Keratinocyte (primary cell): ENCODE measurements at regions not wholly inside any gene's neighbourhood (a gene's known extent, or its start where the extent isn't known, plus 50 kb on each side); places are given as distances from the start of the nearest gene placed in this dataset.

Source experiments
- DNase-seq: peaks from one replicate; pipeline ENCODE4 v3.0.0-alpha.2; 2011; ENCODE audit warnings: low read depth, missing footprints, low spot score
- FAIRE-seq: peaks from 2 replicates; lab custom pipeline; 2011; peaks lifted over from hg19 to GRCh38; lab: Jason Lieb, UNC
- H2AFZ ChIP-seq: 2 replicates; pipeline ENCODE4 v1.6.0; 2012; ENCODE audit warnings: low read length, control low read depth, inconsistent platforms; ENCODE audit not compliant: control insufficient read depth
- H3K27ac ChIP-seq: 2 replicates; pipeline ENCODE4 v1.5.1; 2011; ENCODE audit warnings: low read length; ENCODE audit not compliant: control insufficient read depth, insufficient read depth
- H3K27me3 ChIP-seq: 3 replicates; pipeline ENCODE4 v1.6.0; 2011; ENCODE audit warnings: low read length; ENCODE audit not compliant: control insufficient read depth, insufficient read depth; ENCODE audit errors: extremely low read depth
- H3K36me3 ChIP-seq, 2 experiments: 2 replicates in 1 of 2; 3 replicates in 1 of 2; pipeline ENCODE4 v1.5.1; 2011; ENCODE audit warnings: low read length in 2 of 2, mild to moderate bottlenecking in 1 of 2; ENCODE audit not compliant: control insufficient read depth in 2 of 2, insufficient read depth in 2 of 2; ENCODE audit errors: extremely low read depth in 1 of 2
- H3K4me1 ChIP-seq: 3 replicates; pipeline ENCODE4 v1.5.1; 2011; ENCODE audit warnings: low read length; ENCODE audit not compliant: control insufficient read depth, insufficient read depth; ENCODE audit errors: extremely low read depth
- H3K4me2 ChIP-seq: 3 replicates; pipeline ENCODE4 v1.6.0; 2011; ENCODE audit warnings: low read depth, low read length; ENCODE audit not compliant: control insufficient read depth, insufficient read depth; ENCODE audit errors: extremely low read depth
- H3K4me3 ChIP-seq, 3 experiments: fragments of 200-600 bp in 1 of 3; sonication (generic) in 1 of 3; 2 replicates in 2 of 3; 3 replicates in 1 of 3; pipeline ENCODE4 v1.5.1; 2011 to 2016; ENCODE audit warnings: low read length in 3 of 3, mild to moderate bottlenecking in 3 of 3, control low read depth in 2 of 3, inconsistent platforms in 1 of 3, low read depth in 1 of 3, mixed read lengths in 1 of 3, mixed run types in 1 of 3, moderate library complexity in 1 of 3; ENCODE audit not compliant: control insufficient read depth in 2 of 3, insufficient read depth in 2 of 3; ENCODE audit errors: extremely low read depth in 1 of 3
- H3K79me2 ChIP-seq: 2 replicates; pipeline ENCODE4 v1.6.0; 2012; ENCODE audit warnings: low read length; ENCODE audit not compliant: control insufficient read depth, insufficient read depth
- H3K9ac ChIP-seq: 3 replicates; pipeline ENCODE4 v1.6.0; 2011; ENCODE audit warnings: low read length; ENCODE audit not compliant: control insufficient read depth, insufficient read depth; ENCODE audit errors: extremely low read depth
- H3K9me1 ChIP-seq: 3 replicates; pipeline ENCODE4 v1.6.0; 2011; ENCODE audit warnings: low read length; ENCODE audit not compliant: control insufficient read depth, insufficient read depth; ENCODE audit errors: extremely low read depth
- H3K9me3 ChIP-seq: 2 replicates; pipeline ENCODE4 v1.5.1; 2012; ENCODE audit warnings: low read depth, low read length; ENCODE audit not compliant: control insufficient read depth
- H4K20me1 ChIP-seq: 3 replicates; pipeline ENCODE4 v1.6.0; 2011; ENCODE audit warnings: low read length; ENCODE audit not compliant: control insufficient read depth, insufficient read depth; ENCODE audit errors: extremely low read depth
- EZH2 ChIP-seq: IDR thresholded peaks from one replicate; pipeline ENCODE4 v1.6.1; 2012; ENCODE audit warnings: inconsistent platforms, mild to moderate bottlenecking, low read length, moderate library complexity
- dilution Hi-C: fragments of 300-500 bp; cut with MboI; formaldehyde crosslinking; loops from one replicate; pipeline ENCODE4 v1.7.0; 2020; ENCODE audit warnings: low sequenced_read_pairs; ENCODE audit not compliant: extremely low pct_ligation_motif_present
- TF ChIP-seq, protein P1 (sequence below), 3 experiments: IDR thresholded peaks in 1 of 3; conservative IDR thresholded peaks in 1 of 3; optimal IDR thresholded peaks in 1 of 3; 2 replicates in 2 of 3; 3 replicates in 1 of 3; pipeline versions ENCODE3 to v1.5.1; 2011; ENCODE audit warnings: low read length in 3 of 3, mild to moderate bottlenecking in 3 of 3, moderate library complexity in 2 of 3, control low read depth in 1 of 3, inconsistent platforms in 1 of 3; ENCODE audit not compliant: insufficient read depth in 2 of 3; ENCODE audit errors: extremely low read depth in 1 of 3

DNA sequence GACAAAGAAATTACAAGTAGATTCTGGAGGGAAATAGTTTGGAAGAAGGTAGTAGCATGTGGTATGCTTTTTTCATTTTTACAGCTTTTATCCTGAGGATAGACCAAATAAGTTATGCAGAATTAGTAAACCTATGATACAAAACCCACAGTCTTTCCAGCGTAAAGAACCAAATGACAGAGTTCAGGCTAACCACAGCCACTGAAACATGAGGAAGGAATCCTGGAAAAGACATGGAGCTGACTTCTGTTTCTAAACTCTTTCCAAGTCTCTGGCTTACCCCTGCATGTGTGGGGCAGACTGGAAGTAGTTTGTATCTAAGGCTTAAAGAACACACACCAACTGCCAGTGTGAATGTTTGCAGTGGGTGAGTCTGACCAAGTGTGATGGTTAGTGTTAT, 258.4 kb upstream of the TENM4 start:
- H3K9ac ChIP-seq: no peak overlapping the region
- no peaks in the 10 kb centered on the region for H4K20me1 ChIP-seq
- no peak overlapping the region for H2AFZ ChIP-seq
- no peak for FAIRE-seq
- dilution Hi-C loops: no loop called here
- peaks cover 6% of the 10 kb centered on the region for H3K4me1 ChIP-seq
- peaks cover 2% of the 10 kb centered on the region for H3K9me3 ChIP-seq
- DNase-seq: no peak
- no peak overlapping the region for H3K4me3 ChIP-seq
- no peaks in the 10 kb centered on the region for H3K9me1 ChIP-seq
- H3K27me3 ChIP-seq: no peaks in the 10 kb centered on the region
- no peaks in the 10 kb centered on the region for H3K36me3 ChIP-seq
- H3K4me2 ChIP-seq: no peak overlapping the region
- no peak overlapping the region for H3K27ac ChIP-seq
- no peak for TF ChIP-seq EZH2
- TF ChIP-seq, protein P1, sequence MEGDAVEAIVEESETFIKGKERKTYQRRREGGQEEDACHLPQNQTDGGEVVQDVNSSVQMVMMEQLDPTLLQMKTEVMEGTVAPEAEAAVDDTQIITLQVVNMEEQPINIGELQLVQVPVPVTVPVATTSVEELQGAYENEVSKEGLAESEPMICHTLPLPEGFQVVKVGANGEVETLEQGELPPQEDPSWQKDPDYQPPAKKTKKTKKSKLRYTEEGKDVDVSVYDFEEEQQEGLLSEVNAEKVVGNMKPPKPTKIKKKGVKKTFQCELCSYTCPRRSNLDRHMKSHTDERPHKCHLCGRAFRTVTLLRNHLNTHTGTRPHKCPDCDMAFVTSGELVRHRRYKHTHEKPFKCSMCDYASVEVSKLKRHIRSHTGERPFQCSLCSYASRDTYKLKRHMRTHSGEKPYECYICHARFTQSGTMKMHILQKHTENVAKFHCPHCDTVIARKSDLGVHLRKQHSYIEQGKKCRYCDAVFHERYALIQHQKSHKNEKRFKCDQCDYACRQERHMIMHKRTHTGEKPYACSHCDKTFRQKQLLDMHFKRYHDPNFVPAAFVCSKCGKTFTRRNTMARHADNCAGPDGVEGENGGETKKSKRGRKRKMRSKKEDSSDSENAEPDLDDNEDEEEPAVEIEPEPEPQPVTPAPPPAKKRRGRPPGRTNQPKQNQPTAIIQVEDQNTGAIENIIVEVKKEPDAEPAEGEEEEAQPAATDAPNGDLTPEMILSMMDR (optimal IDR thresholded peaks at IDR 0.05 in 1 of 3, IDR thresholded peaks at IDR 0.05 in 1 of 3, conservative IDR thresholded peaks at IDR 0.05 in 1 of 3; ENCODE audit: extremely low read depth in 1 of 3, insufficient read depth in 2 of 3, low read length in 3 of 3): no peak
- no peaks in the 10 kb centered on the region for H3K79me2 ChIP-seq

DNA sequence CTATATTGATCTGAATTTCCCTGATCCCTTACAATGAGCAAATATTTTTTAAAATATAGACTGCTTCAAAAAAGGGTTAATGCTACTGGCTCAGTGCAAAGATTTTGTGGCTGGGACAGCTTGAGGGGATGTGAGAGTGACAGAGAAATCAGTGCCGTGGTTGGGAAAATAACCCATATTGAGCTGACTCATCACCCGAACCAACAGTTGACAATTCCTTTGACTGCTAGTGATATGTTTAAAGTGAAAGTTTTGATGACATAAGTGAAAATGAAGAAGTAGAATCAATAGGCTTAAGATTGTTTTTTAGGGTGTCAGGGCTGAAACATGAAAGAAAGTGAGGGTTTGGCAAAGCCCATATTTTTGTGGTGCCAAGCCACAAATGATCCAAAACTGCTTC, 257.1 kb upstream of the TENM4 start:
- Histone ChIP-seq H3K4me3 (no peak overlapping the region), H3K79me2 (no peaks in the 10 kb centered on the region), H3K9me3 (peaks cover 2% of the 10 kb centered on the region), H2AFZ (no peak overlapping the region), H3K9me1 (no peaks in the 10 kb centered on the region), H3K9ac (no peak overlapping the region), H3K4me2 (no peak overlapping the region), H3K4me1 (peaks cover 16% of the 10 kb centered on the region), H3K27me3 (no peaks in the 10 kb centered on the region), H3K27ac (no peak overlapping the region), H3K36me3 (no peaks in the 10 kb centered on the region), H4K20me1 (no peaks in the 10 kb centered on the region)
- dilution Hi-C loops: no loop called here
- FAIRE-seq: no peak
- TF ChIP-seq, protein P1 (optimal IDR thresholded peaks at IDR 0.05 in 1 of 3, IDR thresholded peaks at IDR 0.05 in 1 of 3, conservative IDR thresholded peaks at IDR 0.05 in 1 of 3; ENCODE audit: extremely low read depth in 1 of 3, insufficient read depth in 2 of 3, low read length in 3 of 3): no peak
- no peak for TF ChIP-seq EZH2
- DNase-seq: no peak
